ENCODE measurements at regions not wholly inside any gene's neighbourhood (a gene's known extent, or its start where the extent isn't known, plus 50 kb on each side); places are given as distances from the start of the nearest gene placed in this dataset.

GRCh38 chr11:69394869-69395246 is 86.6 kb upstream of the LINC01488 start:
- TF ChIP-seq CTCF (IDR thresholded peaks at IDR 0.05) = no peak
- no peak for DNase-seq (ENCODE audit: low spot score)
- ATAC-seq (ENCODE audit: low FRiP score) = no peak

- TF ChIP-seq CTCF (IDR thresholded peaks at IDR 0.05) = no peak
- no peak for DNase-seq (ENCODE audit: low spot score)
- no peak for ATAC-seq (ENCODE audit: low FRiP score)
These were observed 86.2 kb upstream of the LINC01488 start for GRCh38 chr11:69395287-69395686.

GRCh38 chr11:69396051-69396947 is 85.2 kb upstream of the LINC01488 start:
- no peak for DNase-seq (ENCODE audit: low spot score)
- no peak for ATAC-seq (ENCODE audit: low FRiP score)

GRCh38 chr11:69396948-69397307 is 84.5 kb upstream of the LINC01488 start:
- DNase-seq (ENCODE audit: low spot score) (no peak), ATAC-seq (ENCODE audit: low FRiP score) (no peak)
- TF ChIP-seq CTCF (IDR thresholded peaks at IDR 0.05) = no peak

More at GRCh38 chr11:69396051-69396947, 85.2 kb upstream of the LINC01488 start:
- TF ChIP-seq CTCF (IDR thresholded peaks at IDR 0.05) = no peak

- ATAC-seq (ENCODE audit: low FRiP score) (no peak), DNase-seq (ENCODE audit: low spot score) (no peak)
- TF ChIP-seq CTCF (IDR thresholded peaks at IDR 0.05) = no peak
These were observed 83.7 kb upstream of the LINC01488 start for GRCh38 chr11:69397732-69398131.

- no peak for DNase-seq (ENCODE audit: low spot score)
- no peak for ATAC-seq (ENCODE audit: low FRiP score)
- TF ChIP-seq CTCF (IDR thresholded peaks at IDR 0.05) = no peak
These were observed 82.7 kb upstream of the LINC01488 start for GRCh38 chr11:69398529-69399492.
